Ascending aorta (tissue), 2 donors: ENCODE measurements at regions not wholly inside any gene's neighbourhood (a gene's known extent, or its start where the extent isn't known, plus 50 kb on each side); places are given as distances from the start of the nearest gene placed in this dataset.

ENCODE experiments used
- DNase-seq, 2 donors: peaks; one replicate each; pipeline ENCODE4 v3.0.0-alpha.2; 2019; ENCODE audit warnings: low spot score in 2 of 2
- H3K27ac ChIP-seq, 2 donors: fragments of 200-600 bp; sonication (generic); one replicate each; pipeline ENCODE4 v1.5.1; 2016 to 2017; ENCODE audit warnings: mild to moderate bottlenecking in 1 of 2
- H3K27me3 ChIP-seq: fragments of 200-600 bp; sonication (generic); one replicate; pipeline ENCODE4 v1.5.1; 2017
- H3K36me3 ChIP-seq, 2 donors: fragments of 200-600 bp; sonication (generic); one replicate each; pipeline ENCODE4 v1.5.1; 2016
- H3K4me1 ChIP-seq, 2 donors: fragments of 200-600 bp; sonication (generic); one replicate each; pipeline ENCODE4 v1.5.1; 2016 to 2017; ENCODE audit warnings: mild to moderate bottlenecking in 1 of 2
- H3K4me3 ChIP-seq, 2 donors: fragments of 200-600 bp; sonication (generic); one replicate each; pipeline ENCODE4 v1.5.1; 2016 to 2017; ENCODE audit warnings: mild to moderate bottlenecking in 1 of 2
- H3K9me3 ChIP-seq, 2 donors: fragments of 200-600 bp; sonication (generic); one replicate each; pipeline ENCODE4 v1.5.1; 2016
- CTCF ChIP-seq, 3 experiments: fragments of 200-600 bp in 2 of 3; fragments of 450-650 bp in 1 of 3; sonication (generic) in 2 of 3; IDR thresholded peaks; one replicate each; pipeline ENCODE4 v1.5.1; 2016 to 2019; ENCODE audit warnings: antibody characterized with exemption in 3 of 3, mild to moderate bottlenecking in 1 of 3, moderate library complexity in 1 of 3
- intact Hi-C: fragments of 100-400 bp; cut with DNase I; formaldehyde crosslinking; loops from one replicate; pipeline ENCODE4 v1.15.1; 2023

- intact Hi-C loops: no loop called here
- no peaks in the 10 kb centered on the region for H3K27me3 ChIP-seq
- no peak for TF ChIP-seq CTCF (IDR thresholded peaks at IDR 0.05)
Observed at GRCh38 chr14:71405676-71406075, 498.4 kb downstream of the PCNX1 start.

DNA sequence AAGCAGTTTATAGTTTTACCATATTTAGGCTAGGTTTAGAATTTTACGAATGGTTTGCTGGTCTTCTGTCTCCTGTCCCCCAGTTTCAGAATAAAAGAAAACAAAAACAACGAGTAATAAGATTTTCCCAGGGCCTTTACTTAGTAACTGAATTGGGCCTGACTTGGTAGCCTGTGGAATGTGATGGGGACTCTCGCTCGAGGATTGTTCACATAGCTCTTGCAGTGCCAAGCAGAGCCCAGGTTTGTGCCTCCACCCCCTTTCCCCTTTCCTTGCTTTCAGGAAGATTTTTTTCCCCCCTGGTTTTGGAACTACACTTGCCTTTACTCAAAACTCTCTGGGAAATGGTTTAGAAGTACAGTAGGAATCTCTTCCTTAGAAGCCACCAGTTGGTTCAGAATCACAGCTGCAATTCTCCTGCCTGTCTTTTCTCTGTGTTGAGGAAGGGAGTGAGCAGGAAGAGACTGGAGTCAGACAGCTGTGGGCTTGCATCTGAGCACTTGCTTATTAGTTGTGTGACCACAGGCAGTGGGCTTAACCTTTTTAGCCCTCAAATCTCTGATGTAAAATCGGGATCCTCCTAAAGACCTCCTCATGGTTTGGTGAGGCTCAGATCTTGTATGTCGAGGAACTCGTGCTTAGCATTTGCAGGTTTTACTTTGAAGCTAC, 501.2 kb downstream of the PCNX1 start:
- H3K4me1 ChIP-seq: peaks cover 0 to 19% of the 10 kb centered on the region in 2 donors
- no peak for TF ChIP-seq CTCF (IDR thresholded peaks at IDR 0.05)
- no peak for DNase-seq
- intact Hi-C loops: no loop called here
- no peaks in the 10 kb centered on the region for H3K27me3 ChIP-seq
- H3K27ac ChIP-seq: peak overlapping the region; percentile 53 to 66
- H3K4me3 ChIP-seq: peak overlapping the region in 1 of 2 donors; percentile 31
- H3K36me3 ChIP-seq: no peaks in the 10 kb centered on the region
- no peaks in the 10 kb centered on the region for H3K9me3 ChIP-seq

More at GRCh38 chr14:71405676-71406075, 498.4 kb downstream of the PCNX1 start:
- H3K36me3 ChIP-seq: no peaks in the 10 kb centered on the region
- H3K27ac ChIP-seq: no peak overlapping the region
- H3K4me1 ChIP-seq: peaks cover 0 to 20% of the 10 kb centered on the region in 2 donors
- no peak overlapping the region for H3K4me3 ChIP-seq
- DNase-seq: no peak
- H3K9me3 ChIP-seq: no peaks in the 10 kb centered on the region

DNA sequence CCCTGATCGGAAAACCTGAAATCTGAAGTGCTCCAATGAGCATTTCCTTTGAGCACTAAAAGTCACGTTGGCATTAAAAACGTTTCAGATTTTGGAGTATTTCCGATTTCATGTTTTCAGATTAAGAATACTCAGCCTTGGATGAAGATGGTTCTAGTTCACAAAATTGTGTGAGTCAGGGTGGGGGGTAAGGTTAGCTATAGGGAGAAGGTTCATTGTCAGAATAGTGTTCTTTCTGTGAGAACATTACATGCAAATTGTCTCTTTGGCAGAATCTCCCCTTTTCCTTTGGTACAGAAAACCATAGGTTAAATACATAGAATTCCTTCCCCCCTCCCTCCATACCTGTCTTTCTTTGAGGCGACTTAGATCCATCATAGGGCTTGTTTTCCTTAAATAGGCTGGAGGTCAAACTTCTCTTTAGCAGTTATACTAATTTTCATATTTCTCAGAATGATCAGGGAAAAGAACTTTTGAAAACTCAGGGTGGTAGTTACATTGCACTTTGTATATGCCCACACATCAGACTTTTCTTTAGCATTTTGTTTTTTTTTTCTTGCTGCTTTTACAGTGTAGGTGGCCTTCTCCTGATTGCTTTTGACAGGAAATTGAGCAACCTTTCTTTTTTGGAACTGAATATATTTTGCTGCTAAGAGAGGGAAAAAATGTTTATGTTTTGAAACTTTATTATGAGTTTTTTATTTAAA, 503.5 kb downstream of the PCNX1 start:
- no peak overlapping the region for H3K27ac ChIP-seq
- TF ChIP-seq CTCF (IDR thresholded peaks at IDR 0.05): no peak
- no peak overlapping the region for H3K4me3 ChIP-seq
- H3K36me3 ChIP-seq: no peaks in the 10 kb centered on the region
- H3K27me3 ChIP-seq: no peaks in the 10 kb centered on the region
- no peak for DNase-seq
- intact Hi-C loops: no loop called here
- peaks cover 0 to 19% of the 10 kb centered on the region in 2 donors for H3K4me1 ChIP-seq
- H3K9me3 ChIP-seq: no peaks in the 10 kb centered on the region

DNA sequence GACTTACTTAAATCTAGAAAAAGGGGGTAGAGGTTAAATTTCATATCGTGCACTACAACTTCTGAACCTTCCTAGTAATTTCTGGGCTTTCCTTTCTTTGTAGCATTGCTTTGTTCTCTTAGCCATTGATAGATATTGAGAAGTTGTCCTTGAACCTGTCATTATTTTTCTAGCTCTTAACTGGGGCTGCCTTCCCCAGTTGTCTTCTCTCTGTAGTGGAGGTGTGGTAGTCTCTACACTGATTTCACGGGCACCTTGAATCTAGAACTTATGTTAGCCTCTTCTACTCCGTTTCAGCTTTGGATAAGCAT, 504.0 kb downstream of the PCNX1 start:
- no peak for DNase-seq
- Histone ChIP-seq H3K27ac (peak overlapping the region in 1 of 2 donors; percentile 2), H3K27me3 (no peaks in the 10 kb centered on the region), H3K4me3 (no peak overlapping the region), H3K9me3 (no peaks in the 10 kb centered on the region), H3K36me3 (no peaks in the 10 kb centered on the region), H3K4me1 (peaks cover 0 to 19% of the 10 kb centered on the region in 2 donors)
- TF ChIP-seq CTCF (IDR thresholded peaks at IDR 0.05): no peak
- intact Hi-C loops: no loop called here

DNA sequence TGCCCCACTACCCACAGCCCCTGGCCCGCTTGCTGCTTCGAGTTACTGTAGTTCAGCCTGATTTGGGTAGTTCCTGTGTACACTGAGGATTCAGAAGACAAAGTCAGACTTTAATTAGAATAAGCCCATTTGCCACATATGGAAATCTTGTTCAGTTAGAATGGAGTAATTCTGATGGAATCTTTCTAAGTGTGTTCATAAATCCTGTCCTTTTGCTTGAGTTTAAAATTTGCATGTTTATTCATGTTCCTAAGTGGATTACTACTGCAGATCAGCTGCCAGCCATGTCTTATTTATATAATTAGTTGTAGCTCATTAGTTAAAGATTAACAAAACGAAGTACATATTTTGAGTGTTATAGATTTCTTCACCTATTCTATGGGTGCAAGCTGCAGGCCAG, 504.5 kb downstream of the PCNX1 start:
- H3K27me3 ChIP-seq: no peaks in the 10 kb centered on the region
- no peaks in the 10 kb centered on the region for H3K36me3 ChIP-seq
- H3K4me1 ChIP-seq: peaks cover 0 to 19% of the 10 kb centered on the region in 2 donors
- no peak overlapping the region for H3K4me3 ChIP-seq
- no peak for DNase-seq
- intact Hi-C loops: no loop called here
- no peak for TF ChIP-seq CTCF (IDR thresholded peaks at IDR 0.05)
- peak overlapping the region in 1 of 2 donors; percentile 2 for H3K27ac ChIP-seq
- H3K9me3 ChIP-seq: no peaks in the 10 kb centered on the region
